Muscle layer of colon (tissue), 2 donors: ENCODE measurements at regions not wholly inside any gene's neighbourhood (a gene's known extent, or its start where the extent isn't known, plus 50 kb on each side); places are given as distances from the start of the nearest gene placed in this dataset.

Experiments used
- H3K27ac ChIP-seq: one replicate; pipeline ENCODE4 v1.7.0; 2013; ENCODE audit warnings: low read depth, mild to moderate bottlenecking, low read length, moderate library complexity
- H3K27me3 ChIP-seq, 2 donors: one replicate each; pipeline ENCODE4 v1.7.0; 2013; ENCODE audit warnings: low read length in 2 of 2, mild to moderate bottlenecking in 2 of 2; ENCODE audit not compliant: insufficient read depth in 2 of 2, control insufficient read depth in 1 of 2
- H3K36me3 ChIP-seq: one replicate; pipeline ENCODE4 v1.7.0; 2013; ENCODE audit warnings: mild to moderate bottlenecking, low read length; ENCODE audit not compliant: insufficient read depth
- H3K4me1 ChIP-seq: one replicate; pipeline ENCODE4 v1.7.0; 2013; ENCODE audit warnings: mild to moderate bottlenecking, low read length; ENCODE audit not compliant: insufficient read depth
- H3K4me3 ChIP-seq, 2 donors: one replicate each; pipeline ENCODE4 v1.7.0; 2013; ENCODE audit warnings: low read length in 2 of 2, low read depth in 1 of 2, mild to moderate bottlenecking in 1 of 2, moderate library complexity in 1 of 2
- H3K9ac ChIP-seq: one replicate; pipeline ENCODE4 v1.7.0; 2013; ENCODE audit warnings: low read length
- H3K9me3 ChIP-seq: one replicate; pipeline ENCODE4 v1.7.0; 2013; ENCODE audit warnings: mild to moderate bottlenecking, low read length
- donor health status: abdominal sarcoma.
- donor health status: Adenocarcinoma of cecum.

- Histone ChIP-seq H3K27ac (no peak overlapping the region), H3K9me3 (no peaks in the 10 kb centered on the region), H3K4me1 (no peaks in the 10 kb centered on the region), H3K27me3 (no peaks in the 10 kb centered on the region), H3K4me3 (no peak overlapping the region), H3K9ac (no peak overlapping the region), H3K36me3 (no peaks in the 10 kb centered on the region)
These were observed 601.4 kb upstream of the NOVA1 start for GRCh38 chr14:27199272-27199671.

- Histone ChIP-seq H3K27ac (no peak overlapping the region), H3K9ac (no peak overlapping the region), H3K4me3 (no peak overlapping the region), H3K4me1 (no peaks in the 10 kb centered on the region), H3K27me3 (no peaks in the 10 kb centered on the region), H3K9me3 (no peaks in the 10 kb centered on the region), H3K36me3 (no peaks in the 10 kb centered on the region)
These were observed 607.2 kb upstream of the NOVA1 start for GRCh38 chr14:27205036-27205435.

DNA sequence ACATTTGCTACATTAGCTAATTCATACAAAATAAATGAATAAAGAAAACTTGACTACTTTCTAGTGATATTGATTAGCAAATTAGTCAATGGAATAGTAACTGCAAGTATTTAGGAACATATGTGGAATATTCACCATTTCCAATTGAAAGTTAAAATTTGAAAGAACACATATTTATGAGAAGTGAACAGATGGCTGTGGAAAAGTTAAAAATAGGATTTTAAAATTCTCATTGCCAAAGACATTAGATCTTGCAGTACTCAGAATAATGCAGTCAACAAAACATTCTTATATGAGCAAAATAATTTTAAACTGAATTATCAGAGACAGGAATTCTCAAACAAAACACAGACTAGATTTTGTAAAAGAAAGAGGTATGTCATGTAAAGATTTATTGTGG is 613.9 kb upstream of the NOVA1 start:
- H3K9me3 ChIP-seq = no peaks in the 10 kb centered on the region

DNA sequence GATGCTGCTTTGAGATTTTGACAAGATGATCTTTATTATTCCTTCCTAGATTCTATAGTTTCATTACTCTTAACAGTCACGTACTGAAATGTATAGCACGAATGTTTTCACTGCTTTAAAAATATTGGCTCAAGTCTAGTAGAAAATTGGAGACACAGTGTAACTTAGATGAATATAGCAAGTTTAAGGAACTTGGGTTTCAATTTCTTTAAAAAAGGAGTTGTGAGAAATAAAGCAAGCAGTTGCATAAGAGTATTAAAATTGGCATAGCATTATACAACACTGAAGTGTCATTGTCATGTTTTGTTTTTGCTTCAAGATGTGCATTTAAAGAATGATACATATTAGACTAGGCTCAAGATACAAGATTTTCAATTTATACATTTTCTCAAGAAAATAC is 624.8 kb upstream of the NOVA1 start:
- Histone ChIP-seq H3K27ac (no peak overlapping the region), H3K36me3 (no peaks in the 10 kb centered on the region), H3K27me3 (no peaks in the 10 kb centered on the region)

More for the DNA sequence above, 613.9 kb upstream of the NOVA1 start:
- no peak overlapping the region for H3K4me3 ChIP-seq
- no peaks in the 10 kb centered on the region for H3K27me3 ChIP-seq
- no peak overlapping the region for H3K27ac ChIP-seq
- no peak overlapping the region for H3K9ac ChIP-seq
- no peaks in the 10 kb centered on the region for H3K36me3 ChIP-seq
- no peaks in the 10 kb centered on the region for H3K4me1 ChIP-seq

DNA sequence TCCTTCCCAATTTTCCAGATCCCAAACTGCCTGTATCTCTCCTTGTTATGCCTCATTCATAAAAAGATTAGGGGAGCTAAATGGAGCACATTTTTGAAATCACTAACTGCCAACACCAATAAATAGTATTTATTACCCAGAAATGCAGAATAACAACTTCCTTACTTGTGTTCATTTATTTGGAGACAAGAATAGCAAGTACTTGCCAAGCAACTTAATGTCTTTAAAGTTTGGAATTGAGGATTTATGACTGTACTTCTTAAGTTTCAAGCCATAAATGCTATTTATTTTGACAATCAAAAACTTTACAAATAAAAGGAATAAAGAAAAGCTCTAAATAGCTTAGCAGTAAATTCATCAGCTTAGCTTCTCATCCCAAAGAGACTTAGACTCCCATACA is 626.1 kb upstream of the NOVA1 start:
- Histone ChIP-seq H3K36me3 (no peaks in the 10 kb centered on the region), H3K9me3 (no peaks in the 10 kb centered on the region), H3K9ac (no peak overlapping the region), H3K4me1 (no peaks in the 10 kb centered on the region), H3K27me3 (no peaks in the 10 kb centered on the region), H3K4me3 (no peak overlapping the region), H3K27ac (no peak overlapping the region)

More for the DNA sequence above, 624.8 kb upstream of the NOVA1 start:
- no peak overlapping the region for H3K9ac ChIP-seq
- H3K4me1 ChIP-seq = no peaks in the 10 kb centered on the region
- no peak overlapping the region for H3K4me3 ChIP-seq
- no peaks in the 10 kb centered on the region for H3K9me3 ChIP-seq

GRCh38 chr14:27228053-27228452 is 630.2 kb upstream of the NOVA1 start:
- Histone ChIP-seq H3K36me3 (no peaks in the 10 kb centered on the region), H3K4me1 (no peaks in the 10 kb centered on the region), H3K4me3 (no peak overlapping the region), H3K9ac (no peak overlapping the region), H3K9me3 (no peaks in the 10 kb centered on the region), H3K27ac (no peak overlapping the region), H3K27me3 (no peaks in the 10 kb centered on the region)

GRCh38 chr14:27234331-27234730 is 636.5 kb upstream of the NOVA1 start:
- H3K9me3 ChIP-seq = no peaks in the 10 kb centered on the region
- no peak overlapping the region for H3K27ac ChIP-seq
- no peak overlapping the region for H3K9ac ChIP-seq
- H3K4me3 ChIP-seq = no peak overlapping the region
- no peaks in the 10 kb centered on the region for H3K4me1 ChIP-seq
- no peaks in the 10 kb centered on the region for H3K36me3 ChIP-seq
- H3K27me3 ChIP-seq = no peaks in the 10 kb centered on the region

DNA sequence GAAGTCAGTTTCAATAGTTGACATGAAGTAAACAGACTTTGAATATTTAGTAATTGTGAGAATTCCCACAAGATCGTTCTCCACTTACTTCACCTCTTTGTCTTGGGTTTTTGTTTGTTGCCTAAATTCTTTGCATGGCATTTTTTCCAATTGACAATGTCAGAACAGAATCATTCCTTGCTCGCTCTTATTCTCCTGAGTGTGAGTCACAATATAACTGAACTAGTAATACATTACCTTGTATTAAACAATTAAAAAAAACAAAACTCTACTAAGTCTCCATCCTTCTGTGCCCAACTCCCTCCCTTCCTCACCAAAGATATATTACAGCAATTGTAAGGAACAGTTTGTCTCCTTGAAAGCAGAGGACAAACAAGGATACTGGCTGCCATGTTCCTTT is 638.8 kb upstream of the NOVA1 start:
- Histone ChIP-seq H3K27ac (no peak overlapping the region), H3K27me3 (no peaks in the 10 kb centered on the region), H3K36me3 (no peaks in the 10 kb centered on the region), H3K4me1 (no peaks in the 10 kb centered on the region), H3K9me3 (no peaks in the 10 kb centered on the region), H3K4me3 (no peak overlapping the region), H3K9ac (no peak overlapping the region)

DNA sequence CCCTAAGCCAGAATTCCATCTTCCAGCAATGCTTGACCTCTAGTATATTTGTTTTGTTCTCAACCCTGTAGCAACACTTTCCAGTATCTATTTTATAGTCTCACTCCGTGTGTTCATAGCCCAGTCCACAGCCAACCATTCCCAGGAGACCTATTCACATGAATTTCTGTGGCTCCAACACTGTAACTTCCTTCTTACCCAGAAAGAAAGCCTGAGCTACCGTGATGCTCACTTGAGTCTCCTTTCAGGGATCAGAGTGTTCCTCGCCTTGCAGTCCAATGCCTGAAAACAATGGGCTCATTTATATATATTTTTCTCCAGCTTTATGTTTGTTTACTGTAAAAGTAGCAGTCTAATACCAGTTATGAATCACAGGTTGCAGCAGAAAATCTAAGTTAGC is 645.0 kb upstream of the NOVA1 start:
- no peaks in the 10 kb centered on the region for H3K27me3 ChIP-seq
- no peaks in the 10 kb centered on the region for H3K4me1 ChIP-seq
- H3K9ac ChIP-seq = no peak overlapping the region

DNA sequence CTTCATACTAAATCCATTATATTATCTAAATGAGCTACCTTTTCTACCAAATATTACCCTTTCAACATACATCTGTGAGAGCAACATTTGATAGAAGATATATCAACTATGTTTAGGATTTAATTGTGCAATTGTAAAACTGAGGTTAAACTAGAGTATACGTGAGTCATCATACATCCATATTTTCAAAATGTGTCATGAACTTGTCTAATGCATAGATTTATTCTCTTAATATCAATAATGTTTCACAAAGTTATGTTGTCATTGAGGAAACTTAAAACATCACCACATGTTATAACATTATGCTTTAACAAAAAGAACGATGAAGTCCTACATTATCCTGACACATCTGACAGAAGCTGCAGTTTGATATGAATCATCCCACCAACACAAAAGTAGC is 645.5 kb upstream of the NOVA1 start:
- Histone ChIP-seq H3K9ac (no peak overlapping the region), H3K4me3 (no peak overlapping the region), H3K9me3 (no peaks in the 10 kb centered on the region), H3K36me3 (no peaks in the 10 kb centered on the region), H3K4me1 (no peaks in the 10 kb centered on the region), H3K27me3 (no peaks in the 10 kb centered on the region), H3K27ac (no peak overlapping the region)

More for the DNA sequence above, 645.0 kb upstream of the NOVA1 start:
- no peak overlapping the region for H3K4me3 ChIP-seq
- H3K27ac ChIP-seq = no peak overlapping the region
- H3K36me3 ChIP-seq = no peaks in the 10 kb centered on the region
- no peaks in the 10 kb centered on the region for H3K9me3 ChIP-seq

DNA sequence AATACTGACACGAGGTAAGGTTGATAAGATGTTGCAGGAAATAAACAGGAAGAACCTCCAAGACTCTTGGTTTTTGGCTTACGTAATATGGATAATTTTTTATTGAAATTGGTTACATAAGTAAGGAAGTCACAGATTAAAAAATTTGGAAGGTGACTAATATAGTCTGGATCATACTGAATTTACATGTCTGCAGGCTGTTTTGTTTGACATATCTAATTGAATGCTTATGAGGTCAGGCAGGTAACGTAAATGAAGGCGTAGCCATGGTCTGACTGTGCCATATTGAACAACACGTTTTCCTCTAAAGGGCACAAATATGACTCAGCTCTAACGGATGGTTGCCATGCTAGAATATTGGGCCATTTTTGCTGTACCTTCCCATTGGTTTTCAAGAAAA is 648.1 kb upstream of the NOVA1 start:
- no peak overlapping the region for H3K9ac ChIP-seq
- H3K9me3 ChIP-seq = no peaks in the 10 kb centered on the region
- H3K27ac ChIP-seq = no peak overlapping the region
- no peaks in the 10 kb centered on the region for H3K36me3 ChIP-seq
- no peak overlapping the region for H3K4me3 ChIP-seq
- H3K4me1 ChIP-seq = no peaks in the 10 kb centered on the region
- H3K27me3 ChIP-seq = no peaks in the 10 kb centered on the region

- Histone ChIP-seq H3K4me1 (no peaks in the 10 kb centered on the region), H3K27me3 (no peaks in the 10 kb centered on the region), H3K36me3 (no peaks in the 10 kb centered on the region), H3K9me3 (no peaks in the 10 kb centered on the region), H3K4me3 (no peak overlapping the region), H3K9ac (no peak overlapping the region), H3K27ac (no peak overlapping the region)
These were observed 656.1 kb upstream of the NOVA1 start for GRCh38 chr14:27253966-27254365.
